ENCODE measurements at regions not wholly inside any gene's neighbourhood (a gene's known extent, or its start where the extent isn't known, plus 50 kb on each side); places are given as distances from the start of the nearest gene placed in this dataset.
"Not testable (repeated sequence)": the region's sequence is repeated elsewhere in the genome, so short reads cannot be mapped to it uniquely, and the experiment has no call there.

- H3K36me3 Mint-ChIP-seq, result peaks cover 2% of the 10 kb centered on the region
- no peak overlapping the region for H3K4me3 Mint-ChIP-seq
- H3K4me1 Mint-ChIP-seq (ENCODE audit: low read depth), result peaks cover 15% of the 10 kb centered on the region
- peaks cover 11% of the 10 kb centered on the region for H3K27me3 Mint-ChIP-seq
- H3K27ac Mint-ChIP-seq, result no peak overlapping the region
- no peaks in the 10 kb centered on the region for H3K9me3 Mint-ChIP-seq (ENCODE audit: low read depth)
Observed at GRCh38 chr3:44132061-44132460, 109.6 kb upstream of the TOPAZ1 start.

- H3K4me3 Mint-ChIP-seq, result no peak overlapping the region
- peaks cover 12% of the 10 kb centered on the region for H3K27me3 Mint-ChIP-seq
- no peaks in the 10 kb centered on the region for H3K9me3 Mint-ChIP-seq (ENCODE audit: low read depth)
- H3K4me1 Mint-ChIP-seq (ENCODE audit: low read depth), result peaks cover 15% of the 10 kb centered on the region
- H3K36me3 Mint-ChIP-seq, result peaks cover 2% of the 10 kb centered on the region
- H3K27ac Mint-ChIP-seq, result no peak overlapping the region
Observed at GRCh38 chr3:44132593-44132992, 109.1 kb upstream of the TOPAZ1 start.

GRCh38 chr3:44136421-44136820 is 105.3 kb upstream of the TOPAZ1 start:
- H3K4me3 Mint-ChIP-seq, result no peak overlapping the region
- H3K9me3 Mint-ChIP-seq (ENCODE audit: low read depth), result peaks cover 5% of the 10 kb centered on the region
- no peak overlapping the region for H3K27ac Mint-ChIP-seq
- H3K4me1 Mint-ChIP-seq (ENCODE audit: low read depth), result no peaks in the 10 kb centered on the region
- H3K27me3 Mint-ChIP-seq, result peaks cover 17% of the 10 kb centered on the region
- peaks cover 2% of the 10 kb centered on the region for H3K36me3 Mint-ChIP-seq

DNA sequence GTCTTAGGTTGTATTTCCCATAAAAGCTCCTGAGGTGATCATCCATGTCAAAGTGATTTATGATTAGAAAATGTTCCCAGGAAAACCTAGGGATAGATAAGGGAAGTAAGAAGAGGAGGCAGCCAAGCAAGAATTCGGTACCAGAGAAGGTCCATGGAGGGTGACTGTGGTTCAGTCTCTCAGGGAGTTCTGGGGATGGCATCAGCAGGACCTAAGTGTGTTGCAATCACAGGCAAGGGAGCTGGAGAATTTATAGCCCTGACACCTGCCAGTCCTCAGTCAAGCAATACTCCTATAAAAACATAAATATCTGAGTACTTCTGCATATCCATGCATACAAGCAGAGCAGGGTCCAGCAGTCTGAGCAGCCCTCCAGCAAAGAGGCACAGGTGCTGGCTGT is 95.6 kb upstream of the TOPAZ1 start:
- Mint-ChIP-seq H3K27ac (no peak overlapping the region), H3K4me1 (ENCODE audit: low read depth) (no peaks in the 10 kb centered on the region), H3K27me3 (peaks cover 18% of the 10 kb centered on the region), H3K36me3 (no peaks in the 10 kb centered on the region), H3K9me3 (ENCODE audit: low read depth) (no peaks in the 10 kb centered on the region), H3K4me3 (no peak overlapping the region)

DNA sequence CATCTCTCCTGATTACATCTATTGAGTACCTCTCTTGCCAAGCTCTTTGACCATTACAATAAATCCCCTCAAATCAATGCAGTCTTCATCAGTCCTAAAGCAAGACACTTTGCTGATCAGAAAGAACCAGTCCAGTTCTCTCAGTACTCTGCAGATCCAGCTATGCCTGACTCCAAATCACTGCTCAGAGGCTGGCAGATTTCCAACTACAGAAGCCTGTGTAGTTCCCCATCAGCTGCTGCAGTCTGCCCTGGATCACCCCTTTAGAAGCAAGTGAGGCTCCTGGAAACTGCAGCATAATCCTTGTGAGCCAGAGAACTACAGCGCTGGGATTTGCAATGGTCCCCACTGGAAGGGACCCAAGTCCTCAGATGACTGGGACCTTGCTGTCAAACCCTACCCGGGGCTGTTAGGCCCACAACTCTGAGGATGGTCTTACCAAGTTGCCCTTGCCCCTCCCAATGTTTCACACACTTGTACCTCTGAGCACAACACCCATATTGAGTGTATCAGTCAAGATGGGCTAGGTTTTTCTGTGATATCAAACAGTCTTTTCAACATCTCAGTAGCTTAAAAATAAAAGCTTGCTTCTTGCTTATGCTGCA is 81.9 kb upstream of the TOPAZ1 start:
- H3K36me3 Mint-ChIP-seq, result no peaks in the 10 kb centered on the region
- H3K9me3 Mint-ChIP-seq (ENCODE audit: low read depth), result no peaks in the 10 kb centered on the region
- H3K4me3 Mint-ChIP-seq, result no peak overlapping the region
- peaks cover 14% of the 10 kb centered on the region for H3K27me3 Mint-ChIP-seq
- H3K27ac Mint-ChIP-seq, result no peak overlapping the region
- H3K4me1 Mint-ChIP-seq (ENCODE audit: low read depth), result no peaks in the 10 kb centered on the region

DNA sequence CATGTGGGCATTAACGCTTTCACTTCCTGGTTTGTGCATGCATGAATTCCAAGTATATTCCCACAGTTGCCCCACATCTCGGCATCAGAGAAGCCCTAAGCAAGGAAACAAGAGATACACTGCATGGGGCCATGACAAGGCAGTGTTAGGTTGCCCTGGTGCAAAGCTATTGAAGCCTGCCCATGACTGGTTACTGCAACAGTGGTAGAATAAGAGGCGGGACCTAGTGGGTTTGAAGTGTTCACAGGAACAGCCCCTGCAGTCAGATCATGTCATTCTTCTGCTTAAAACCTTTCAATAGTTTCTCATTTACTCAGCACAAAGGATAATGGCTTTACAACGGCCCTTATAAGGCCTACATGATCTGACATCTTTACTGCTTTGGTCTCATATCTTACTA is 80.9 kb upstream of the TOPAZ1 start:
- Mint-ChIP-seq H3K4me3 (no peak overlapping the region), H3K27ac (no peak overlapping the region), H3K4me1 (ENCODE audit: low read depth) (no peaks in the 10 kb centered on the region), H3K36me3 (no peaks in the 10 kb centered on the region), H3K9me3 (ENCODE audit: low read depth) (no peaks in the 10 kb centered on the region), H3K27me3 (peaks cover 10% of the 10 kb centered on the region)

DNA sequence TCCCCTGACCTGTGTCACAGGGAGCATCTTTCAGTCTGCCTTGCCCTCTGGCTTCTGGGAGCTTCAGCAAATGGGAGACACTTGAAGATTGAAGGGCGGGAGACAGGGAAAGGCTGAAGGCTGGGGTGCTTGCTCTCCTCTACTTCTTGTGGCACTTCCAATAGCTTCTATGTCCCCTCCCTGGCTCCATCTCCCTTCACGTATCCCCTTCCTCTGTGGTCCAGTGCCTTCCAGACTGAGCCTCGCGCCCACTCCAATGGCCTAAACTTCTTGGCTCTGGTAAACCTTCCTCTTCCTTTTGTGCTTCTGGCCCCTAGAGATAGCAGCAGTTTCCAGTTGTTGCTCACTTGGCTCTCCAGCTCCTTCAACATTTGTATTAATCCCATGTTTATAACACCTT is 69.8 kb upstream of the TOPAZ1 start:
- H3K4me3 Mint-ChIP-seq, result no peak overlapping the region
- H3K27me3 Mint-ChIP-seq, result peaks cover 14% of the 10 kb centered on the region
- no peaks in the 10 kb centered on the region for H3K4me1 Mint-ChIP-seq (ENCODE audit: low read depth)
- H3K27ac Mint-ChIP-seq, result no peak overlapping the region
- H3K9me3 Mint-ChIP-seq (ENCODE audit: low read depth), result no peaks in the 10 kb centered on the region
- no peaks in the 10 kb centered on the region for H3K36me3 Mint-ChIP-seq

DNA sequence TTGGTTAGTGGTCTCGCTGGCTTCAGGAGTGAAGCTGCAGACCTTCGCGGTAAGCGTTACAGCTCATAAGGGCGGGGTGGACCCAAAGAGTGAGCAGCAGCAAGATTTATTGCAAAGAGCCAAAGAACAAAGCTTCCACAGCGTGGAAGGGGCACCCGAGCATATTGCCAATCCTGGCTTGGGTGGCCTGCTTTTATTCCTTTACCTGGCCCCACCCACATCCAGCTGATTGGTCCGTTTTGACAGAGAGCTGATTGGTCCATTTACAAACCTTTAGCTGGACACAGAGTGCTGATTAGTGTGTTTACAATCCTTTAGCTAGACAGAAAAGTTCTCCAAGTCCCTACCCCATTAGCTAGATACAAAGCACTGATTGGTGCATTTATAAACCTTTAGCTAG is 69.0 kb upstream of the TOPAZ1 start:
- not testable (repeated sequence) for H3K9me3 Mint-ChIP-seq (ENCODE audit: low read depth); H3K27ac Mint-ChIP-seq; H3K4me3 Mint-ChIP-seq; H3K4me1 Mint-ChIP-seq (ENCODE audit: low read depth); H3K36me3 Mint-ChIP-seq
- H3K27me3 Mint-ChIP-seq, result peaks cover 14% of the 10 kb centered on the region

DNA sequence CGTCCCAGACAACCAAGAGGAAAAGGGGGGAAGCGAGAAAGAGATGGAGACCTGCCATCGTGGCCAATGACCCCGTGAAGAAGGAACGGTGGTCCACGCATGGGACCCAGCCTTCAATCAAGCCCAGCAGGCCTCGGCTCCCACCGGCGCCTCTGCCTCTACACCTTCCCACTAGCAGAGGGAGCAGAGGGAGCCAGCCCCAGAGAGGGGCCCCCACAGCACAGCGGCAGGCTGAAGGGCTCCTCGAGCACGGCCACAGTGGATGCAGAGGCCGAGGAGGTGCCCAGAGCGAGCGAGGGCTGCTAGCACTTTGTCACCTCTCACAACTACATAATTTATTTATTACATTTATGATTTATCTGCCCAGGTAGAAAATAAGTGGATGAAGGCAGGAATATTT is 68.4 kb upstream of the TOPAZ1 start:
- peaks cover 15% of the 10 kb centered on the region for H3K27me3 Mint-ChIP-seq
- no peaks in the 10 kb centered on the region for H3K4me1 Mint-ChIP-seq (ENCODE audit: low read depth)
- H3K4me3 Mint-ChIP-seq, result no peak overlapping the region
- H3K36me3 Mint-ChIP-seq, result no peaks in the 10 kb centered on the region
- H3K9me3 Mint-ChIP-seq (ENCODE audit: low read depth), result no peaks in the 10 kb centered on the region
- H3K27ac Mint-ChIP-seq, result no peak overlapping the region

GRCh38 chr3:44175070-44175469 is 66.6 kb upstream of the TOPAZ1 start:
- Mint-ChIP-seq H3K36me3 (no peaks in the 10 kb centered on the region), H3K9me3 (ENCODE audit: low read depth) (no peaks in the 10 kb centered on the region), H3K4me1 (ENCODE audit: low read depth) (no peaks in the 10 kb centered on the region), H3K4me3 (no peak overlapping the region), H3K27ac (no peak overlapping the region), H3K27me3 (peaks cover 15% of the 10 kb centered on the region)

DNA sequence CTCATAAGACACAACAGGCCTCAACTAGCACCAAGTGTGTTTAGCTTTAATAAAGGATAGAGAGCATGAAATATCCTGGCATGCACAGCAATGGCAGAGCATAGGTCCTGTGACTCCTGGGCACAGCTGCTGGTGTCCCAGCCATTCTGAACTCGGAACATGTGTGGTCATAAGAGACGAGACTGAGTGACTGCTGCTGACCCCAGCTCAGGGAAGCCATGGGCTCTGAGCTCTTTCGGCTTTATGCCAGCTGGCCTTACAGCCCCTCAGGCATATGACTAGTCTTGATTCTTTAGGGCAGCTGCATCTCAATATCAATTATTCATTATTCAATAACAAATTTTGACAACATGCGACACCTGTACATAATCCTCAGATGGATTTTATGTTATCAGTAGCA is 62.4 kb upstream of the TOPAZ1 start:
- Mint-ChIP-seq H3K27me3 (peaks cover 8% of the 10 kb centered on the region), H3K27ac (no peak overlapping the region), H3K9me3 (ENCODE audit: low read depth) (no peaks in the 10 kb centered on the region), H3K4me1 (ENCODE audit: low read depth) (peaks cover 3% of the 10 kb centered on the region), H3K4me3 (no peak overlapping the region), H3K36me3 (no peaks in the 10 kb centered on the region)

GRCh38 chr3:44184319-44184953 is 57.2 kb upstream of the TOPAZ1 start:
- peaks cover 20% of the 10 kb centered on the region for H3K27me3 Mint-ChIP-seq
- no peak overlapping the region for H3K4me3 Mint-ChIP-seq
- no peaks in the 10 kb centered on the region for H3K36me3 Mint-ChIP-seq
- peaks cover 3% of the 10 kb centered on the region for H3K4me1 Mint-ChIP-seq (ENCODE audit: low read depth)
- H3K9me3 Mint-ChIP-seq (ENCODE audit: low read depth), result no peaks in the 10 kb centered on the region
- no peak overlapping the region for H3K27ac Mint-ChIP-seq

DNA sequence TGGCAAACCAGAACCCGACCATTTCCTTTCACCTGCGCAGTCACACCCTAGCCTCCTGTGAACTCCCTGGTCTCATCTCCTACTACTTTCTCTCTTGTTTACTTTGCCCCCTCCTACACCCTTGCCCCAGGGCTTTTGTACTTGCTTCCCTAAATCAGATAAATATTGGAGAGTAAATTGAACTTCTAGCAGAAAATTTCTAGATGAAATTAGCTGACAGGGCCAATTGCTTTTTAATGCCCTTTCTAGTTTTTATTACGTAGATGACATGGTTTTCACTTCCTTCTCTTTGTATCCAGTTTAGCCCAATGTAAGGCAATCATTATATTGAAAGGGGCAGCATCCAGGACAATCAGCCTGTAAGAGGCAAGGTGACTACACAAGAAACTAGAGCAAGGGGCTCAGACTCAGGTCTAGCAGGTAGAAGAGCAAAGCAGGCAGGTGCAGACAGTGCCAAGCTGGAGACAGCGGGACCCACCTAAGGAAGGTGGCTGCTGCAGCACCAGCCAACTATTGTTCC is 56.2 kb upstream of the TOPAZ1 start:
- no peak overlapping the region for H3K27ac Mint-ChIP-seq
- H3K4me3 Mint-ChIP-seq, result no peak overlapping the region
- peaks cover 20% of the 10 kb centered on the region for H3K27me3 Mint-ChIP-seq
- H3K4me1 Mint-ChIP-seq (ENCODE audit: low read depth), result peaks cover 3% of the 10 kb centered on the region
- no peaks in the 10 kb centered on the region for H3K36me3 Mint-ChIP-seq
- H3K9me3 Mint-ChIP-seq (ENCODE audit: low read depth), result no peaks in the 10 kb centered on the region

GRCh38 chr3:44186111-44186672 is 55.5 kb upstream of the TOPAZ1 start:
- Mint-ChIP-seq H3K36me3 (no peaks in the 10 kb centered on the region), H3K4me3 (no peak overlapping the region), H3K4me1 (ENCODE audit: low read depth) (peaks cover 3% of the 10 kb centered on the region), H3K27me3 (peaks cover 20% of the 10 kb centered on the region), H3K27ac (no peak overlapping the region), H3K9me3 (ENCODE audit: low read depth) (no peaks in the 10 kb centered on the region)

- Mint-ChIP-seq H3K36me3 (no peaks in the 10 kb centered on the region), H3K27ac (no peak overlapping the region), H3K27me3 (peaks cover 20% of the 10 kb centered on the region), H3K4me3 (no peak overlapping the region), H3K4me1 (ENCODE audit: low read depth) (peaks cover 3% of the 10 kb centered on the region), H3K9me3 (ENCODE audit: low read depth) (no peaks in the 10 kb centered on the region)
Observed at GRCh38 chr3:44186712-44187111, 55.0 kb upstream of the TOPAZ1 start.
